ENCODE measurements at regions not wholly inside any gene's neighbourhood (a gene's known extent, or its start where the extent isn't known, plus 50 kb on each side); places are given as distances from the start of the nearest gene placed in this dataset.

DNA sequence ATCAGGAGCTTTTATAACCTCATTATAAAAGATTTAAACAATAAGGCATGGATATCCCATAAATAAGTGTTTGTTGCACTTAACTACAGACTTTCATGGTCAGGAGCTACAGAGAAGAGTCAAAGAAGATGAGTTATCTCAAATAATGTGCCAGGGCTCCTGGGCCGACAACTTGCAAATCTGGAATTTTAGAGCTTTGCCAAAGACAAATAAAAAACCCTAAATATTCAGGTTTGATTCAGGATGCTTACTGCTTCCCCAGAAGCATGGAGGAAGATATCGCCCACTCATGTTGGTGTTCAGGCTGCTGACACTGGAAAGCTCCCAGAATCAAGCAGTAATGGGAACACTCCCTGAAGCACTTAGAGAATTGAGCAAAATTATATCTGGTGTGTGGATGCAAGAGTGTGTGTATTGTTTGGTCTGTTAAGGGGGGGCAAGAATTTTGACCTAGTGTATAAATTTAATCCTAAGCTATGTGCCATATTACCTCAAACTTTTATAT, 176.9 kb upstream of the ESRRG start:
- TF ChIP-seq, protein P1, sequence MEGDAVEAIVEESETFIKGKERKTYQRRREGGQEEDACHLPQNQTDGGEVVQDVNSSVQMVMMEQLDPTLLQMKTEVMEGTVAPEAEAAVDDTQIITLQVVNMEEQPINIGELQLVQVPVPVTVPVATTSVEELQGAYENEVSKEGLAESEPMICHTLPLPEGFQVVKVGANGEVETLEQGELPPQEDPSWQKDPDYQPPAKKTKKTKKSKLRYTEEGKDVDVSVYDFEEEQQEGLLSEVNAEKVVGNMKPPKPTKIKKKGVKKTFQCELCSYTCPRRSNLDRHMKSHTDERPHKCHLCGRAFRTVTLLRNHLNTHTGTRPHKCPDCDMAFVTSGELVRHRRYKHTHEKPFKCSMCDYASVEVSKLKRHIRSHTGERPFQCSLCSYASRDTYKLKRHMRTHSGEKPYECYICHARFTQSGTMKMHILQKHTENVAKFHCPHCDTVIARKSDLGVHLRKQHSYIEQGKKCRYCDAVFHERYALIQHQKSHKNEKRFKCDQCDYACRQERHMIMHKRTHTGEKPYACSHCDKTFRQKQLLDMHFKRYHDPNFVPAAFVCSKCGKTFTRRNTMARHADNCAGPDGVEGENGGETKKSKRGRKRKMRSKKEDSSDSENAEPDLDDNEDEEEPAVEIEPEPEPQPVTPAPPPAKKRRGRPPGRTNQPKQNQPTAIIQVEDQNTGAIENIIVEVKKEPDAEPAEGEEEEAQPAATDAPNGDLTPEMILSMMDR (IDR thresholded peaks at IDR 0.05; ENCODE audit: low read depth, low read length, poor library complexity, severe bottlenecking) = no peak
- no peak for TF ChIP-seq EZH2phosphoT487 (IDR thresholded peaks at IDR 0.05; ENCODE audit: borderline replicate concordance, low read length)

Data from DOHH2 (cell line).